Stimulated activated effector memory CD8-positive, alpha-beta T cell treated with anti-CD3 and anti-CD28 coated beads, Interleukin-12 subunit alpha, Interleukin-12 subunit beta, amount 100 ng/mL, for 72 hours (primary cell): ENCODE measurements at regions not wholly inside any gene's neighbourhood (a gene's known extent, or its start where the extent isn't known, plus 50 kb on each side); places are given as distances from the start of the nearest gene placed in this dataset.
"Not testable (repeated sequence)": the region's sequence is repeated elsewhere in the genome, so short reads cannot be mapped to it uniquely, and the experiment has no call there.

Experiments
- ATAC-seq: fragments of 150-1000 bp; cut with Tn5 transposase; 2 replicates; pipeline ENCODE4 v1.10.0; 2021
- DNase-seq, 2 donors: peaks; one replicate each; pipeline ENCODE4 v3.0.0; 2021 to 2022; ENCODE audit warnings: low spot score in 2 of 2
- H3K27ac Mint-ChIP-seq: one replicate; pipeline ENCODE4 v1.8.0; 2022; ENCODE audit warnings: mild to moderate bottlenecking, mixed read lengths
- H3K36me3 Mint-ChIP-seq: one replicate; pipeline ENCODE4 v1.8.0; 2022; ENCODE audit warnings: mild to moderate bottlenecking, mixed read lengths
- H3K4me1 Mint-ChIP-seq: one replicate; pipeline ENCODE4 v1.8.0; 2022; ENCODE audit warnings: mixed read lengths
- H3K4me3 Mint-ChIP-seq: one replicate; pipeline ENCODE4 v1.8.0; 2022; ENCODE audit warnings: mild to moderate bottlenecking, mixed read lengths
- H3K9me3 Mint-ChIP-seq: one replicate; pipeline ENCODE4 v1.8.0; 2022; ENCODE audit warnings: mixed read lengths

- peaks cover 3% of the 10 kb centered on the region for H3K9me3 Mint-ChIP-seq
- no peak overlapping the region for H3K4me3 Mint-ChIP-seq
- H3K36me3 Mint-ChIP-seq = no peaks in the 10 kb centered on the region
- H3K27ac Mint-ChIP-seq = no peak overlapping the region
- DNase-seq (no peak), ATAC-seq (no peak)
- no peaks in the 10 kb centered on the region for H3K4me1 Mint-ChIP-seq
Measured at GRCh38 chr1:37167479-37167878, 133.2 kb upstream of the GRIK3 start.

- Mint-ChIP-seq H3K4me1 (no peaks in the 10 kb centered on the region), H3K27ac (no peak overlapping the region), H3K9me3 (peaks cover 3% of the 10 kb centered on the region), H3K4me3 (no peak overlapping the region), H3K36me3 (no peaks in the 10 kb centered on the region)
- DNase-seq (no peak), ATAC-seq (no peak)
Measured at GRCh38 chr1:37169241-37169640, 134.9 kb upstream of the GRIK3 start.

GRCh38 chr1:37169743-37170275 is 135.5 kb upstream of the GRIK3 start:
- H3K4me1 Mint-ChIP-seq = no peaks in the 10 kb centered on the region
- ATAC-seq = no peak

GRCh38 chr1:37171691-37172090 is 137.4 kb upstream of the GRIK3 start:
- DNase-seq (peak in 1 of 2 donors; percentile 13), ATAC-seq (no peak)
- Mint-ChIP-seq H3K4me1 (no peaks in the 10 kb centered on the region), H3K9me3 (no peaks in the 10 kb centered on the region), H3K27ac (no peak overlapping the region), H3K36me3 (no peaks in the 10 kb centered on the region), H3K4me3 (no peak overlapping the region)

More at GRCh38 chr1:37169743-37170275, 135.5 kb upstream of the GRIK3 start:
- DNase-seq = peak in 1 of 2 donors; percentile 18
- Mint-ChIP-seq H3K9me3 (peaks cover 3% of the 10 kb centered on the region), H3K36me3 (no peaks in the 10 kb centered on the region), H3K4me3 (no peak overlapping the region), H3K27ac (no peak overlapping the region)

- ATAC-seq = no peak
- DNase-seq = no peak
- H3K27ac Mint-ChIP-seq = no peak overlapping the region
- H3K4me3 Mint-ChIP-seq = no peak overlapping the region
- no peaks in the 10 kb centered on the region for H3K4me1 Mint-ChIP-seq
- H3K36me3 Mint-ChIP-seq = no peaks in the 10 kb centered on the region
- H3K9me3 Mint-ChIP-seq = no peaks in the 10 kb centered on the region
Measured at GRCh38 chr1:37174341-37174740, 140.0 kb upstream of the GRIK3 start.

- Mint-ChIP-seq H3K36me3 (no peaks in the 10 kb centered on the region), H3K27ac (no peak overlapping the region), H3K4me3 (no peak overlapping the region), H3K9me3 (no peaks in the 10 kb centered on the region), H3K4me1 (no peaks in the 10 kb centered on the region)
- no peak for DNase-seq
- no peak for ATAC-seq
Measured at GRCh38 chr1:37174876-37175275, 140.6 kb upstream of the GRIK3 start.

GRCh38 chr1:37175666-37176215 is 141.4 kb upstream of the GRIK3 start:
- no peak overlapping the region for H3K4me3 Mint-ChIP-seq
- DNase-seq = no peak
- ATAC-seq = no peak
- no peaks in the 10 kb centered on the region for H3K36me3 Mint-ChIP-seq
- H3K4me1 Mint-ChIP-seq = no peaks in the 10 kb centered on the region
- no peaks in the 10 kb centered on the region for H3K9me3 Mint-ChIP-seq
- H3K27ac Mint-ChIP-seq = no peak overlapping the region

GRCh38 chr1:37176269-37176668 is 142.0 kb upstream of the GRIK3 start:
- H3K36me3 Mint-ChIP-seq = no peaks in the 10 kb centered on the region
- no peaks in the 10 kb centered on the region for H3K9me3 Mint-ChIP-seq
- DNase-seq (no peak), ATAC-seq (no peak)
- H3K4me1 Mint-ChIP-seq = no peaks in the 10 kb centered on the region
- no peak overlapping the region for H3K27ac Mint-ChIP-seq
- no peak overlapping the region for H3K4me3 Mint-ChIP-seq

- ATAC-seq (no peak), DNase-seq (no peak)
- Mint-ChIP-seq H3K27ac (no peak overlapping the region), H3K36me3 (no peaks in the 10 kb centered on the region), H3K9me3 (peaks cover under 1% of the 10 kb centered on the region), H3K4me1 (no peaks in the 10 kb centered on the region), H3K4me3 (no peak overlapping the region)
Measured at GRCh38 chr1:37177230-37177864, 143.0 kb upstream of the GRIK3 start.

- H3K4me1 Mint-ChIP-seq = no peaks in the 10 kb centered on the region
- no peak overlapping the region for H3K4me3 Mint-ChIP-seq
- H3K9me3 Mint-ChIP-seq = peaks cover 8% of the 10 kb centered on the region
- H3K27ac Mint-ChIP-seq = no peak overlapping the region
- DNase-seq (no peak), ATAC-seq (no peak)
- no peaks in the 10 kb centered on the region for H3K36me3 Mint-ChIP-seq
Measured at GRCh38 chr1:37181425-37181824, 147.1 kb upstream of the GRIK3 start.

GRCh38 chr1:37184789-37185188 is 150.5 kb upstream of the GRIK3 start:
- DNase-seq = no peak
- ATAC-seq = no peak
- no peak overlapping the region for H3K27ac Mint-ChIP-seq
- H3K4me3 Mint-ChIP-seq = no peak overlapping the region
- peaks cover 8% of the 10 kb centered on the region for H3K9me3 Mint-ChIP-seq
- no peaks in the 10 kb centered on the region for H3K36me3 Mint-ChIP-seq
- no peaks in the 10 kb centered on the region for H3K4me1 Mint-ChIP-seq

GRCh38 chr1:37186246-37186756 is 152.0 kb upstream of the GRIK3 start:
- ATAC-seq = no peak
- Mint-ChIP-seq H3K4me3 (no peak overlapping the region), H3K27ac (no peak overlapping the region), H3K36me3 (no peaks in the 10 kb centered on the region), H3K9me3 (peaks cover 8% of the 10 kb centered on the region), H3K4me1 (no peaks in the 10 kb centered on the region)
- DNase-seq = no peak

- Mint-ChIP-seq H3K27ac (no peak overlapping the region), H3K4me1 (no peaks in the 10 kb centered on the region), H3K4me3 (no peak overlapping the region), H3K9me3 (peaks cover 4% of the 10 kb centered on the region), H3K36me3 (no peaks in the 10 kb centered on the region)
- DNase-seq (no peak), ATAC-seq (no peak)
Measured at GRCh38 chr1:37189111-37189510, 154.8 kb upstream of the GRIK3 start.

- no peak overlapping the region for H3K4me3 Mint-ChIP-seq
- H3K4me1 Mint-ChIP-seq = no peaks in the 10 kb centered on the region
- ATAC-seq (no peak), DNase-seq (no peak)
- H3K27ac Mint-ChIP-seq = no peak overlapping the region
- H3K9me3 Mint-ChIP-seq = no peaks in the 10 kb centered on the region
- no peaks in the 10 kb centered on the region for H3K36me3 Mint-ChIP-seq
Measured at GRCh38 chr1:37197411-37197810, 163.1 kb upstream of the GRIK3 start.

- not testable (repeated sequence) for H3K27ac Mint-ChIP-seq, H3K4me3 Mint-ChIP-seq, ATAC-seq, H3K36me3 Mint-ChIP-seq, DNase-seq, H3K9me3 Mint-ChIP-seq, H3K4me1 Mint-ChIP-seq
Measured at GRCh38 chr1:37214305-37214704, 180.0 kb upstream of the GRIK3 start.

GRCh38 chr1:37233606-37234005 is 199.3 kb upstream of the GRIK3 start:
- Mint-ChIP-seq H3K4me1 (no peaks in the 10 kb centered on the region), H3K27ac (no peak overlapping the region), H3K4me3 (no peak overlapping the region), H3K36me3 (no peaks in the 10 kb centered on the region), H3K9me3 (no peaks in the 10 kb centered on the region)
- ATAC-seq = no peak
- DNase-seq = peak in 1 of 2 donors; percentile 15
